Neural progenitor cell (in vitro differentiated cells): ENCODE measurements at regions not wholly inside any gene's neighbourhood (a gene's known extent, or its start where the extent isn't known, plus 50 kb on each side); places are given as distances from the start of the nearest gene placed in this dataset.
"Not testable (repeated sequence)": the region's sequence is repeated elsewhere in the genome, so short reads cannot be mapped to it uniquely, and the experiment has no call there.

Experiments
- DNase-seq: peaks from one replicate; pipeline ENCODE4 v3.0.0-alpha.2; 2016; ENCODE audit warnings: low spot score
- H2AFZ ChIP-seq: fragments of 200-600 bp; sonication (generic); replicated peaks from 2 replicates; pipeline ENCODE4 v1.6.1; 2016; ENCODE audit warnings: antibody characterized with exemption
- H3F3A ChIP-seq: fragments of 200-600 bp; sonication (generic); 2 replicates; pipeline ENCODE4 v1.6.1; 2016; ENCODE audit warnings: antibody characterized with exemption, low read depth
- H3K27ac ChIP-seq: fragments of 200-600 bp; sonication (generic); 2 replicates; pipeline ENCODE4 v1.5.1; 2016; ENCODE audit warnings: mild to moderate bottlenecking
- H3K27me3 ChIP-seq: fragments of 200-600 bp; sonication (generic); 2 replicates; pipeline ENCODE4 v1.6.1; 2016; ENCODE audit warnings: mild to moderate bottlenecking, moderate library complexity
- H3K36me3 ChIP-seq: fragments of 200-600 bp; sonication (generic); 2 replicates; pipeline ENCODE4 v1.5.1; 2016
- H3K4me1 ChIP-seq: fragments of 200-600 bp; sonication (generic); 2 replicates; pipeline ENCODE4 v1.6.1; 2016; ENCODE audit warnings: mixed run types
- H3K4me2 ChIP-seq: fragments of 200-600 bp; sonication (generic); 2 replicates; pipeline ENCODE4 v1.6.1; 2016
- H3K4me3 ChIP-seq: fragments of 200-600 bp; sonication (generic); 2 replicates; pipeline ENCODE4 v1.5.1; 2016
- H3K79me2 ChIP-seq: fragments of 200-600 bp; sonication (generic); 2 replicates; pipeline ENCODE4 v1.6.1; 2016; ENCODE audit warnings: low read depth
- H3K9ac ChIP-seq: fragments of 200-600 bp; sonication (generic); 2 replicates; pipeline ENCODE4 v1.6.1; 2016
- H3K9me3 ChIP-seq: fragments of 200-600 bp; sonication (generic); 2 replicates; pipeline ENCODE4 v1.5.1; 2016; ENCODE audit warnings: low read depth
- H4K20me1 ChIP-seq: fragments of 200-600 bp; sonication (generic); 2 replicates; pipeline ENCODE4 v1.6.1; 2016; ENCODE audit warnings: low read depth
- H3K27ac Mint-ChIP-seq: 3 replicates; pipeline ENCODE4 v1.8.0; 2021; ENCODE audit warnings: mixed read lengths
- H3K27me3 Mint-ChIP-seq: 2 replicates; pipeline ENCODE4 v1.8.0; 2022; ENCODE audit warnings: low read depth, mild to moderate bottlenecking, inconsistent platforms, moderate library complexity, mixed read lengths; ENCODE audit not compliant: insufficient read depth
- H3K36me3 Mint-ChIP-seq: 3 replicates; pipeline ENCODE4 v1.8.0; 2021; ENCODE audit warnings: mixed read lengths
- H3K4me1 Mint-ChIP-seq: 3 replicates; pipeline ENCODE4 v1.8.0; 2021; ENCODE audit warnings: mixed read lengths
- H3K4me3 Mint-ChIP-seq: 3 replicates; pipeline ENCODE4 v1.8.0; 2021; ENCODE audit warnings: mild to moderate bottlenecking, moderate library complexity, mixed read lengths
- H3K9me3 Mint-ChIP-seq: 3 replicates; pipeline ENCODE4 v1.8.0; 2020; ENCODE audit warnings: mixed read lengths
- CTCF ChIP-seq: fragments of 200-600 bp; sonication (generic); IDR thresholded peaks from 2 replicates; pipeline ENCODE4 v1.5.1; 2017; ENCODE audit warnings: antibody characterized with exemption, mild to moderate bottlenecking
- EZH2 ChIP-seq: fragments of 200-600 bp; sonication (generic); IDR thresholded peaks from 2 replicates; pipeline ENCODE4 v1.6.1; 2017; ENCODE audit warnings: antibody characterized with exemption, mild to moderate bottlenecking, moderate library complexity
- EZH2phosphoT487 ChIP-seq: fragments of 200-600 bp; sonication (generic); IDR thresholded peaks from 2 replicates; pipeline ENCODE4 v1.6.1; 2017; ENCODE audit warnings: antibody characterized with exemption

GRCh38 chr4:125642645-125643044 lies 327.9 kb downstream of the FAT4 start:
- Mint-ChIP-seq H3K36me3 (no peaks in the 10 kb centered on the region), H3K4me1 (peaks cover 33% of the 10 kb centered on the region), H3K9me3 (no peaks in the 10 kb centered on the region), H3K4me3 (no peak overlapping the region), H3K27ac (no peak overlapping the region), H3K27me3 (peaks cover 9% of the 10 kb centered on the region)
- no peak overlapping the region for H2AFZ ChIP-seq
- no peaks in the 10 kb centered on the region for H3K9me3 ChIP-seq
- no peak overlapping the region for H3K4me3 ChIP-seq
- no peak overlapping the region for H3K9ac ChIP-seq
- no peak overlapping the region for H3K4me2 ChIP-seq
- no peaks in the 10 kb centered on the region for H3K79me2 ChIP-seq
- no peak for TF ChIP-seq EZH2phosphoT487
- TF ChIP-seq CTCF: no peak
- no peak for TF ChIP-seq EZH2
- no peaks in the 10 kb centered on the region for H3K27me3 ChIP-seq
- no peaks in the 10 kb centered on the region for H4K20me1 ChIP-seq
- DNase-seq: peak; percentile 9
- H3K36me3 ChIP-seq: no peaks in the 10 kb centered on the region
- H3K4me1 ChIP-seq: peaks cover 11% of the 10 kb centered on the region
- H3K27ac ChIP-seq: no peak overlapping the region
- H3F3A ChIP-seq: peaks cover 12% of the 10 kb centered on the region

DNA sequence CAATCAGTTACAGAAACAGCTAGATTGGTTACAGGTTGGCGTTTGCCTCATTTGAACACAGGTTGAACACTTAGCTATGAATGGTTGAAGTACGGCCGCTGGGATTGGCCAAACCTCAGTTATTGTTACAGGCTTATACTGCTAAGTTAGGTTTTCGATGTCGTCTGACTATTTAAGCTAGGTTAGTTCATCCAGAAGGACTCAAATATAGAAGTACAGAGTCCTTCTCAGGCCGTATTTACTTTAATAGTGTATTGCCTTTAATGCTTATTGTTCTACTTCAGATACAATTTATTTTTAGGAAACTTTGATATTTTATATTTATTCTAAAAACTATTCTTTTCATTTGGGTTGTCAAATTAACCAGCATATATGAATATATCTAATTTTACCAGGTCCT lies 334.7 kb downstream of the FAT4 start:
- Histone ChIP-seq H3K9ac (no peak overlapping the region), H3K79me2 (no peaks in the 10 kb centered on the region), H3K9me3 (no peaks in the 10 kb centered on the region), H3K4me3 (no peak overlapping the region), H3F3A (no peaks in the 10 kb centered on the region), H2AFZ (peak overlapping the region; percentile 59), H4K20me1 (no peaks in the 10 kb centered on the region), H3K27me3 (no peaks in the 10 kb centered on the region), H3K4me2 (no peak overlapping the region), H3K36me3 (no peaks in the 10 kb centered on the region), H3K27ac (no peak overlapping the region), H3K4me1 (peaks cover 9% of the 10 kb centered on the region)
- Mint-ChIP-seq H3K9me3 (peaks cover 5% of the 10 kb centered on the region), H3K27ac (no peak overlapping the region), H3K27me3 (peaks cover 6% of the 10 kb centered on the region), H3K4me1 (no peaks in the 10 kb centered on the region), H3K4me3 (no peak overlapping the region), H3K36me3 (no peaks in the 10 kb centered on the region)
- no peak for TF ChIP-seq EZH2phosphoT487
- no peak for TF ChIP-seq EZH2
- no peak for TF ChIP-seq CTCF
- DNase-seq: no peak

DNA sequence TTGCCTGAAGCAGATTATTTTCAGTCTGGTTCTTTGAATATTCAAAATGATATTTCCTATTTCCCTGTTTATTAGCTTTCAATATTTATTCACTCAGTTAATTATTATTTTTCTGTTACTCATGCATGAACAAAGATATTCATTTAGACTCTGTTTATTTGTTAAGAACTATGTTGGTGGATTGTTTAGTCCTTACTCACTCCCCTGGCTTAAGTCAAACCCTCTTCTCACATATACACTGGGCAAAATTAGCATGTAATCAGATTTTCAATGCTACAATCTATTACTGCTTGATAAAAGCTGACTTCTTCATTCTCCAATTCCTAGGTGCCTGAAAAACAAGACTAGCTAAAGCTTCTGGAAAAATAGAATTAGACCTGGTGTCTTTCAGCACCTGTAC lies 335.8 kb downstream of the FAT4 start:
- no peak overlapping the region for H3K27ac Mint-ChIP-seq

DNA sequence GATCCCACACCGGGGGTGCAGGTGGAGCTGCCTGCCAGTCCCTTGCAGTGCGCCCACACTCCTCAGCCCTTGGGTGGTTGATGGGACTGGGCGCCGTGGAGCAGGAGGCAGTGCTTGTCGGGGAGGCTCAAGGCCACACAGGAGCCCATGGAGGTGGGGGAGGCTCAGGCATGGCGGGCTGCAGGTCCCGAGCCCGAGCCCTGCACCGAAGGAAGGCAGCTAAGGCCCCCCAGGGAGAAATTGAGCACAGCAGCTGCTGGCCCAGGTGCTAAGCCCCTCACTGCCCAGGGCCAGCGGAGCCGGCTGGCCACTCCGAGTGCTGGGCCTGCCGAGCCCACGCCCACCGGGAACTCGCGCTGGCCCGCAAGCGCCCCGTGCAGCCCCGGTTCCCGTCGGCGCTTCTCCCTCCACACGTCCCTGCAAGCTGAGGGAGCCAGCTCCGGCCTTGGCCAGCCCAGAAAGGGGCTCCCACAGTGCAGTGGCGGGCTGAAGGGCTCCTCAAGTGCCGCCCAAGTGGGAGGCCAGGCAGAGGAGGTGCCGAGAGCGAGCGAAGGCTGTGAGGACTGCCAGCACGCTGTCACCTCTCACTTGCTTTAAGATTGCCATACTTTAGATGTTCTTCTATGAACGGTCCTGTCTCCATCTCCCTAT lies 337.1 kb downstream of the FAT4 start:
- H3K4me3 Mint-ChIP-seq, H2AFZ ChIP-seq, H3F3A ChIP-seq, H3K4me1 Mint-ChIP-seq, H3K9me3 Mint-ChIP-seq, H3K4me3 ChIP-seq, H3K27me3 ChIP-seq, H3K9me3 ChIP-seq, H3K36me3 Mint-ChIP-seq, H3K4me1 ChIP-seq, H3K9ac ChIP-seq, H3K36me3 ChIP-seq, H3K79me2 ChIP-seq, H3K27ac ChIP-seq, DNase-seq, H4K20me1 ChIP-seq, H3K4me2 ChIP-seq, H3K27me3 Mint-ChIP-seq, H3K27ac Mint-ChIP-seq: not testable (repeated sequence)

More for the DNA sequence above, 335.8 kb downstream of the FAT4 start:
- Histone ChIP-seq H3K9me3 (no peaks in the 10 kb centered on the region), H3K79me2 (no peaks in the 10 kb centered on the region), H2AFZ (no peak overlapping the region), H3K9ac (no peak overlapping the region), H3K4me3 (no peak overlapping the region), H3F3A (no peaks in the 10 kb centered on the region), H3K4me1 (peaks cover 9% of the 10 kb centered on the region), H3K36me3 (no peaks in the 10 kb centered on the region), H3K27ac (no peak overlapping the region), H4K20me1 (no peaks in the 10 kb centered on the region), H3K4me2 (no peak overlapping the region), H3K27me3 (no peaks in the 10 kb centered on the region)
- no peak for DNase-seq
- peaks cover 3% of the 10 kb centered on the region for H3K27me3 Mint-ChIP-seq
- peaks cover 5% of the 10 kb centered on the region for H3K9me3 Mint-ChIP-seq
- H3K4me3 Mint-ChIP-seq: no peak overlapping the region
- TF ChIP-seq CTCF (no peak), EZH2 (no peak), EZH2phosphoT487 (no peak)
- no peaks in the 10 kb centered on the region for H3K36me3 Mint-ChIP-seq
- H3K4me1 Mint-ChIP-seq: peaks cover 3% of the 10 kb centered on the region
